Stimulated activated CD8-positive, alpha-beta memory T cell treated with anti-CD3 and anti-CD28 coated beads, Interleukin-4, amount 100 ng/mL, for 48 hours (primary cell): ENCODE measurements at regions not wholly inside any gene's neighbourhood (a gene's known extent, or its start where the extent isn't known, plus 50 kb on each side); places are given as distances from the start of the nearest gene placed in this dataset.

Source experiments
- DNase-seq: peaks from one replicate; pipeline ENCODE4 v3.0.0-alpha.2; 2020

- DNase-seq, result no peak
Observed at GRCh38 chr2:189268763-189269162, 89.2 kb upstream of the COL5A2 start.

- DNase-seq, result no peak
Observed at GRCh38 chr2:189273734-189274133, 94.2 kb upstream of the COL5A2 start.

GRCh38 chr2:189274361-189274760, 94.8 kb upstream of the COL5A2 start:
- DNase-seq, result no peak

GRCh38 chr2:189276277-189276676, 96.7 kb upstream of the COL5A2 start:
- DNase-seq, result no peak

GRCh38 chr2:189281201-189281600, 101.6 kb upstream of the COL5A2 start:
- no peak for DNase-seq

- DNase-seq, result no peak
Observed at GRCh38 chr2:189285349-189285748, 105.8 kb upstream of the COL5A2 start.

GRCh38 chr2:189285962-189286645, 106.5 kb upstream of the COL5A2 start:
- no peak for DNase-seq

- no peak for DNase-seq
Observed at GRCh38 chr2:189287363-189287762, 107.8 kb upstream of the COL5A2 start.

GRCh38 chr2:189287982-189288521, 108.5 kb upstream of the COL5A2 start:
- no peak for DNase-seq

GRCh38 chr2:189291460-189291859, 111.9 kb upstream of the COL5A2 start:
- DNase-seq, result no peak

GRCh38 chr2:189293164-189293563, 113.6 kb upstream of the COL5A2 start:
- DNase-seq, result no peak

- no peak for DNase-seq
Observed at GRCh38 chr2:189297446-189297845, 117.9 kb upstream of the COL5A2 start.

GRCh38 chr2:189298038-189298437, 118.5 kb upstream of the COL5A2 start:
- no peak for DNase-seq

GRCh38 chr2:189298481-189298880, 118.9 kb upstream of the COL5A2 start:
- DNase-seq, result no peak

- DNase-seq, result no peak
Observed at GRCh38 chr2:189299974-189300373, 120.4 kb upstream of the COL5A2 start.

- no peak for DNase-seq
Observed at GRCh38 chr2:189300916-189301315, 121.4 kb upstream of the COL5A2 start.

GRCh38 chr2:189302274-189302948, 122.8 kb upstream of the COL5A2 start:
- no peak for DNase-seq

- peak; percentile 53 for DNase-seq
Observed at GRCh38 chr2:189304360-189304759, 124.8 kb upstream of the COL5A2 start.

GRCh38 chr2:189305291-189305943, 125.9 kb upstream of the COL5A2 start:
- DNase-seq, result no peak

GRCh38 chr2:189306525-189306924, 127.0 kb upstream of the COL5A2 start:
- DNase-seq, result no peak

- DNase-seq, result no peak
Observed at GRCh38 chr2:189308056-189308790, 128.7 kb upstream of the COL5A2 start.

GRCh38 chr2:189309331-189309730, 129.8 kb upstream of the COL5A2 start:
- DNase-seq, result no peak

GRCh38 chr2:189312211-189312610, 129.1 kb upstream of the WDR75 start:
- no peak for DNase-seq
